Upper lobe of right lung (tissue), 1 donor: ENCODE measurements at regions not wholly inside any gene's neighbourhood (a gene's known extent, or its start where the extent isn't known, plus 50 kb on each side); places are given as distances from the start of the nearest gene placed in this dataset.

Source experiments
- ATAC-seq: fragments of 200-7000 bp; cut with Tn5 transposase; one replicate; pipeline ENCODE4 v1.9.1; 2020; ENCODE audit warnings: mild to moderate bottlenecking, moderate library complexity
- DNase-seq: peaks from one replicate; pipeline ENCODE4 v3.0.0-alpha.2; 2020
- H3K27ac ChIP-seq: fragments of 200-600 bp; one replicate; pipeline ENCODE4 v1.8.0; 2022
- H3K27me3 ChIP-seq: fragments of 200-600 bp; one replicate; pipeline ENCODE4 v1.8.0; 2022; ENCODE audit warnings: mild to moderate bottlenecking
- H3K36me3 ChIP-seq: fragments of 200-600 bp; one replicate; pipeline ENCODE4 v1.8.0; 2022
- H3K4me1 ChIP-seq: fragments of 200-600 bp; one replicate; pipeline ENCODE4 v1.8.0; 2022
- H3K4me3 ChIP-seq: fragments of 200-600 bp; one replicate; pipeline ENCODE4 v1.8.0; 2022; ENCODE audit warnings: mild to moderate bottlenecking
- H3K9me3 ChIP-seq: fragments of 200-600 bp; one replicate; pipeline ENCODE4 v1.8.0; 2022
- intact Hi-C: fragments of 100-400 bp; cut with DNase I; formaldehyde crosslinking; loops from one replicate; pipeline ENCODE4 v1.11.0; 2022
- TF ChIP-seq, protein P1 (sequence below): fragments of 200-600 bp; IDR thresholded peaks from one replicate; pipeline ENCODE4 v1.8.0; 2022; ENCODE audit warnings: antibody characterized with exemption
- donor health status: DM: no; HTN: yes; CAD: no; lungs with severe emphysema.

DNA sequence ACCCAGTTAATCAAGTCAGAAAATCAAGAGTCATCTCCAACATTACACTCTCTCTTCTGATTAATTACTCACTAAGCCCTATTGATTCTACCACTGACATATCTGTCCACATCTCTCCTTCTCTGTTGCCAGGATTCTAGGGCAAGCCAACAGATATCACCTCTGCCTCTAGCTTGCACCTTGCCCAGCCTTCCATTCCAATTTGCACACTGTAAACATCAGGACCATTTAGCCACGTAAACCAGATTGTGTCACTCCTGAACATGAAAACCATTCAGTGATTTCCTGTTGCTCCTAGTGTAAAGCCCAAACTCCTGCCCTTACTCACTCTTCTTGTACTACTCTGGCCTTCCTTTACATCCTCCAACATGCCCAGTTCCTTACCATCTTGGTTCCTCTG lies 68.0 kb upstream of the PLS3 start:
- TF ChIP-seq, protein P1, sequence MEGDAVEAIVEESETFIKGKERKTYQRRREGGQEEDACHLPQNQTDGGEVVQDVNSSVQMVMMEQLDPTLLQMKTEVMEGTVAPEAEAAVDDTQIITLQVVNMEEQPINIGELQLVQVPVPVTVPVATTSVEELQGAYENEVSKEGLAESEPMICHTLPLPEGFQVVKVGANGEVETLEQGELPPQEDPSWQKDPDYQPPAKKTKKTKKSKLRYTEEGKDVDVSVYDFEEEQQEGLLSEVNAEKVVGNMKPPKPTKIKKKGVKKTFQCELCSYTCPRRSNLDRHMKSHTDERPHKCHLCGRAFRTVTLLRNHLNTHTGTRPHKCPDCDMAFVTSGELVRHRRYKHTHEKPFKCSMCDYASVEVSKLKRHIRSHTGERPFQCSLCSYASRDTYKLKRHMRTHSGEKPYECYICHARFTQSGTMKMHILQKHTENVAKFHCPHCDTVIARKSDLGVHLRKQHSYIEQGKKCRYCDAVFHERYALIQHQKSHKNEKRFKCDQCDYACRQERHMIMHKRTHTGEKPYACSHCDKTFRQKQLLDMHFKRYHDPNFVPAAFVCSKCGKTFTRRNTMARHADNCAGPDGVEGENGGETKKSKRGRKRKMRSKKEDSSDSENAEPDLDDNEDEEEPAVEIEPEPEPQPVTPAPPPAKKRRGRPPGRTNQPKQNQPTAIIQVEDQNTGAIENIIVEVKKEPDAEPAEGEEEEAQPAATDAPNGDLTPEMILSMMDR, result no peak
- H3K4me3 ChIP-seq, result no peak overlapping the region
- ATAC-seq (no peak), DNase-seq (no peak)
- H3K4me1 ChIP-seq, result no peaks in the 10 kb centered on the region
- H3K36me3 ChIP-seq, result no peaks in the 10 kb centered on the region
- no peak overlapping the region for H3K27ac ChIP-seq
- H3K9me3 ChIP-seq, result no peaks in the 10 kb centered on the region
- no peaks in the 10 kb centered on the region for H3K27me3 ChIP-seq
- intact Hi-C loops, result no loop called here

DNA sequence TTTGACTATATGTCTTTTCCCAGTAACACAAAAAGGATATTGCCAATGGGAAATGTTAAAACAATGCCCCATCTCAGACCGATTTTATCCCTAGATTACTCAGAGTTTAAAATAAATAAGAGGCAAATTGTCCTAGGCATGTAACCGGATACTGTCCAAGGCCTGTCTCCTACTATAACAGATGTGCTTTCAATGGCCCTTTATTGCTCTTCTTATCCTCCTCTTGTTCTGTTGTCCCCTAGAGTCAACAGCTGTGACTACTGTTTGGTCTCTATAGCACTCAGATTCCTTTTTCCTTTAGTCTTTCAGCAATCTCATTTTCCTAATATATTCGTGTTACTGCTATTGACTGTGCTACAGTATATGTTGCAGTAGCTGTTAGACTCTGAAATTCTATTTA lies 66.8 kb upstream of the PLS3 start:
- Histone ChIP-seq H3K27me3 (no peaks in the 10 kb centered on the region), H3K27ac (no peak overlapping the region), H3K36me3 (no peaks in the 10 kb centered on the region), H3K4me1 (no peaks in the 10 kb centered on the region), H3K4me3 (no peak overlapping the region), H3K9me3 (no peaks in the 10 kb centered on the region)
- DNase-seq, result no peak
- TF ChIP-seq, protein P1, result no peak
- intact Hi-C loops, result no loop called here
- ATAC-seq, result no peak

DNA sequence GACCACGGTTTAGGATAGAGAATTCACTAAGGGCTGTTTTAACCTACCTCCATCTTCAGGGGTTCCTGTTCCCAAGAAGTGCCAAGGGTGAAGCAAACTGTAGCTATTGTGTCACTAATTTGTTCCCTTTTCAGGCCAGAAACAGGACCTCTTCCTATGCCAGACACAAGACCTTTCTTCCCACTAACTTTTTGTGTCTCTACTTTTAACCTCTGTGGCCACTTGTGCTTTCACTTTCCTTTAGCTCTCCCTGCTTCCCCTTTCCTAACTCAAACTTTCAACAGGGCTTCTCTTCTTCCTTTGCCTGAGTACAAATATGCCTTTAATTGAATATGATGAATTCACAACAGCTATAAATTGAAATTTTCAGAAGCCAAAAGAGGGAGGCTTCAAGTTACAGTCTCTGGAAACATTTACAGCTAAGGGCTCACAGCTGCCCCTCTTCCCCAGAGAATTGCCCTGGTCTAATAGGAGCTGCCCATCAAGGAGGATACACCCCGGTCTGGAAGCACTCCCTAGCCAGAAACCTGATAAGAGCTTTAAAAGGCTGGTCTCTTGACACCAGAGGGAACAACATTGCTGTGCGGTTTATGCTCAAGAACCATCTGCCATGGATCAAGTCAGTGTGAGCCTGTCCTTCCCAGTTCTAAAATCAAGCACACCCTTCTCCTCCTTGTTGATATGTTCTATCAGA lies 61.7 kb upstream of the PLS3 start:
- Histone ChIP-seq H3K36me3 (no peaks in the 10 kb centered on the region), H3K4me1 (no peaks in the 10 kb centered on the region), H3K9me3 (no peaks in the 10 kb centered on the region), H3K27ac (peak overlapping the region; percentile 6), H3K4me3 (no peak overlapping the region), H3K27me3 (no peaks in the 10 kb centered on the region)
- TF ChIP-seq, protein P1, result no peak
- DNase-seq (no peak), ATAC-seq (peak; percentile 83)
- intact Hi-C loops, result no loop called here

DNA sequence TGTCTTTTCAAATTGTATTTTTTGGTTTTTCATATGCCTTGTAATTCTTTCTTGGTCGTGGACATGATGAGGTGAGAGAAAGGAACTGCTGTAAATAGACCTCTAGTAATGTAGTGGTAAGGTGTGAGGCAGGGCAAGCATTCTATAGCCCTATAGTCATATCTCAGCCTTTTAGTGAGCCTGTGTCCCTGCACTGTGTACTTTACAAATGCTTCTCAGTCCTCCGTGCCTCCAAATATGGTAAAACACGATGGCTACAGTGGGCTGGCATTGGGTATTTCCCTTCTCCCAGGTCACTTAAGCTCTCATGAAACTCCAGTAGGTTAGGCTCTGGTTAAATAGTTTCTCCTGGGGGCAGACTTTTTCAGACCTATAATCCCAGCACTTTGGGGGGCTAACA lies 57.9 kb upstream of the PLS3 start:
- no peaks in the 10 kb centered on the region for H3K4me1 ChIP-seq
- no peak overlapping the region for H3K4me3 ChIP-seq

DNA sequence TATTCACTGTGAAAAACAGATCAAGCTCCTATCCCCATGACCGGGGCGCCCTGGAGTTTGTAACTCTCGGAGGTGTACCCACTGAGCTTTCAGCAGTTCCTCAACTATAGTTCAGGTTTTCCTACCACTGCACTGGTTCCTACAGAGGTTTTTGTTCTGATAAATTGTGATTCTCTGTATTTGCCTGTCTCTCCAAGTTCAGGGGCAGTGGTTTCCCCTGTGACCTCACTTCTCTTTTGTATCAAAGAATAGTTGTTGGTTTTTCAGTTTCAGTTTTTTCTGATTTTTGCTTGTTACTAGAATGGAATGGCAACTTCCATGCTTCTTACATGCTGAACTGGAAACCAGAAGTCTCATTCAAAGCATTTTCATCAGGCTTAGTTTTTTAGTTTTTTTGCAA lies 56.8 kb upstream of the PLS3 start:
- intact Hi-C loops, result no loop called here
- H3K4me3 ChIP-seq, result no peak overlapping the region
- TF ChIP-seq, protein P1, result no peak

More for the DNA sequence above, 57.9 kb upstream of the PLS3 start:
- DNase-seq (no peak), ATAC-seq (peak; percentile 36)
- intact Hi-C loops, result no loop called here
- Histone ChIP-seq H3K9me3 (no peaks in the 10 kb centered on the region), H3K27me3 (no peaks in the 10 kb centered on the region), H3K27ac (no peak overlapping the region), H3K36me3 (no peaks in the 10 kb centered on the region)
- TF ChIP-seq, protein P1, result no peak

More for the DNA sequence above, 56.8 kb upstream of the PLS3 start:
- no peak overlapping the region for H3K27ac ChIP-seq
- H3K36me3 ChIP-seq, result no peaks in the 10 kb centered on the region
- ATAC-seq (no peak), DNase-seq (no peak)
- H3K27me3 ChIP-seq, result no peaks in the 10 kb centered on the region
- no peaks in the 10 kb centered on the region for H3K9me3 ChIP-seq
- no peaks in the 10 kb centered on the region for H3K4me1 ChIP-seq
